Endothelial cell of hepatic sinusoid (primary cell): ENCODE measurements at regions not wholly inside any gene's neighbourhood (a gene's known extent, or its start where the extent isn't known, plus 50 kb on each side); places are given as distances from the start of the nearest gene placed in this dataset.

Experiments used
- in situ Hi-C: cut with HindIII; loops from 2 replicates; pipeline ENCODE4 v1.10.0; 2017; ENCODE audit warnings: low sequenced_read_pairs

DNA sequence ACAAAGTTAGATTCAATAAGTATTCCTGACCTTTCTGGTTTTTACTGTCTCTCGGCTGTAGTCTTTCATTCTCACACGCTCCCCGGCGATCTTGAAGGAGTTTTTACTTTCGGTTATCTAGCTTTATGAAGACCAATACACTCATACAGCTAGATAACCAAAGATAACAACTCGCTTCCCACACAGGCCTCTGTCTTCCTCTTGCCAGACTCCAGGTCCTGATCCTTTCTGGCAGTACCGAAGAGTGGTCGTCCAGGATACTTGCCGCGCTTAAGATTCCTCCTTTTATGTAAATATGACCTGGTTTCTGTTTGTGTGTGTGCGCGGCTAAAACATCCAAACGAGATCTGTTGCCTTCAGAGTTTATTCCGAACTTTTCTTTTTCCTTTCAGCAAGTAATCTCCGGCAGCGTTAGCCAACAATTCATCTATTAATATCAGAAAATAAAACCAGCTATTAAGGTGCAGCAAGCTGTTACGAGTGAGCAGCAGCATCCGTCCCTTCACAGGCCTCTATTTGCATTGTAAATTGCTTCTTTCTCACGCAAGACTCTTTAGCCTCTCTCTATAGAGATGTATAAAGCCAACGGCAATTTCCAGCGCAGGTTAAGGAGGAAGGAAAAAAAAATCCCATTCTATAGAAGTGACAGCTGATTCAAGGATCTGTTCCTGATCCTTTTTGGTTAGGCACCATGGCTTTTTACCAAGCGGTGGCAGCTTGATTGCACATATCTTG, 216.1 kb downstream of the MEF2C start:
- in situ Hi-C loops, result no loop called here

DNA sequence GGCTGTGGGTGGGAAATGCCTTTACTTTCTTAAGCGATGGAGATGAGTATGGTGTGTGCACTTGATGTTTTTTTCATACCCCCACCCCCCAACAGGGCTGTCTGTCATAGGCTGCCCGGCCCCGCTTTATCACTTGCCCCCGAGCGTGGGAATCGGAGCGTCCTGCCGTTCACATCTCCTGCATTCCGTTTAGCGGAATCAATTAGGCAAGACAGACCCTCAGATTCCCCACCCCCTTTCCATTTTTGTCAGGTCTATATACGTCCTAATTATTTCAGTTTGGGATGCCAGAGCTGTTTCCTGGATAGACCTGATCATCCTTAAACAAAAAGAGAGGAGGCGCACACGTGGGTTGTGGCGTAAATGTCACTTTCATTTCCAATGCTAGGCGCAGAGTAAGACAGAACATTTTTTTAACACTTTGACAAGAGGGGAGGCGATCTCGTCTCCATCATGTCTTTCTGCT, 217.2 kb downstream of the MEF2C start:
- in situ Hi-C loops, result no loop called here

DNA sequence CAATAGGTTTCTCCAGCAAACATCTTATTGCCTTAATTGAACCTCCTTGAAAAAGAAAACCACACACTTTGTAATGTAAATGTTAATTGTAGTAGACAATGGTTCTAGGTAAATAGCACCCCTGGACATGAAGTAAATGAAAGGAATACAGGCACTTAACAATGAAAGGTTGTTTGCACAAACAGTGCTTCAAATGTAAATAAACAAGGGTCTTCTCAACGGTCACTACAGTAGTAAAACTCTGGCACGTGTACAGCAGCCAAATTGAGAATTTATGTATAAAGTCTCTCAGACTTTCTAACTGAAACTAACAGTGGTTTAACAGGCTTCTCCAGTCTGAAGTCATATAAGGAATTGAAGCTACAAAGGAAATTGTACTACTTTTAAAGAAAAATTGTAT, 218.3 kb downstream of the MEF2C start:
- in situ Hi-C loops, result no loop called here

DNA sequence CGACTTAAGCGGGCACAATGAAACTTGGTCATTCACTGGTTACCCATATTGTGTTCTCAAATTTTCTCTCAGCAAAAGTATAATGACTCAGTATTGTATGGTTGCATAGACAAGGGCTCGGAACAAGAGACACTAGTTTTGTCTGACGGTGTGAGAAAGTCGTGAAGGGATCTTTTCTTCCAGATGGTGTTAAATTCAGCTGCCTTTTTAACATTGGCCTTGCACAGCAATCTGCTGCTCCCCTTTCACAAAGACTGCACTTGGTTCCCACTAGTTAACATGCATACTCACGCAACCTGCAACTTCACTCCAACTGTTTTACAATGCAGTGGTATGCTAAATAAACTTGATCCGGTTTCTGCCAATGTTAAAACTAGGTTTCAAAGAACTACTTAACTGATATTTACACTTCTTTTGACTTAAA, 219.2 kb downstream of the MEF2C start:
- in situ Hi-C loops, result no loop called here

DNA sequence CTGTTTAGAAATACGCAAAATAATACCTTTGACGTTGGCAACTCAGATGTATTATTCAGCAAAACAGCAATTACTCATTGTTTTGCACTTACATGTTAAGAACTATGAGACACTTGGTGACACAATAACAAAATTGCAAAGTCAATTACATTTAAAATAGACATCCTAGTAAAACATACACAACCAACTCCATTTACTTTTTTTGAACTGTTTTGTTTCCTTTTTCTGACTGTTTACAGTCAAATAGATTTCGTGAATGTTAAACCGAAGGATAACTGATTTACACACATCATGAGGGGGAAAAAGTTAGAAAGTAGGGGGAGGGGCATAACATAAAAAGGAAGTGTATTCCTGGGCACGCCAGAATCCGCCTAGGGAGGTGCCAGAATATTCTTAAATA, 220.1 kb downstream of the MEF2C start:
- in situ Hi-C loops, result no loop called here

DNA sequence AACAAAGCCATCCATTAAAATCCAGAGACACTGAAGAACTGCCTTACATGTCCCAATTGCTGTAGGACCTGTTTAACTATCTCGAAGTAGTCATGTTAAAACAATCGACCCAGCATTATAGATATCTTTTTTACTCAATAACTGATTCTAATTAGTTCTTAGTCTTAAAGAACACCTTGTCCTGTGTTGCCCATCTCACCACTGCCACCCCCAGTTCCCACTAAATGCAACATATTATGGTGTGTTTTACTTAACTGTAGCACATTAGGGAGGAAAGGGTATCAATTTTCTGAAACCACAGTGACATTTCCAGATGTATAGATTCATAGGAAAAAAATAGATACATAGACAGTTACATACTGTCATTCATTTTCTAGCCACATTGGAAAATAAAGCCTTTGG, 221.2 kb downstream of the MEF2C start:
- in situ Hi-C loops, result no loop called here

DNA sequence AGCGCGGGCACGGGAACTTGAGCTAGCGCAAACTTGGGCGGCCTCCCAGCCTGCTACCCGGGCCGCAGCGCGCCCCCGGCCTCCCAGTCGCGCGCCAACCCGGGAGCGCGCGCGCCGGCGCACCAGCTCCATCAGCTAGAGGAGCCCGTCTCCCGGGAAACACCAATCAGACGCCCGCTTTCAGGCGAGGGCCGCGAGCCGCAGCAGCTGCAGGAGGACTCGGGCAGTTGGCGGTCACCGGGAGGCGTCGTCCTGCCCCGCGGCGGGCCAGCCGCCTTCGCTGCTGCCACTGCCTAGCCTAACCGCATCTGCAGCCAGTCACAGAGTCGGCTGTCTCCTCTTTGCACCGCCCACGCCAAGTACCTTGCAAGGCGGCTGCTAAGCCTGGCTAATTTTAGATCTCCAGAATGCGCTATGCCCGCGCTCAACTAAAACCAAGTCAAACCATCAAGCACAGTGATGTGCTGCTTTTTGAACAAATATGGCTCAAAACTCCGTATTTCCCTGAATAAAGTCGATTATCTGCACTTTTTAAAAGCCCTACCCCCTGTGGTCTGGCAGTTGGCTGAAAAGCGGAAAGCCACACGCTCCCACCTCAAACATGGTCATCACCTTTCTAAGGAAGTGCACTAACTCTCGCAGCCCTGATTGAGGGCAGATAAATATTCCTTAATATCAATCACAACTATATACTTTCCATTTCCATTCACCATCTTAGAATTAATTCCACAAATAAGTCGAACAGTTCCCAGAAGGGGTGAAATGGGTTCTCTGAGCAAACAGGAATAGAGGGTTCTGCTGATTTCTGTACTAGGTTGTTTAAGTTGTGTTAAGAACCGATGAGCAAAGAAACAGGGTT, 221.8 kb downstream of the MEF2C start:
- in situ Hi-C loops, result no loop called here

DNA sequence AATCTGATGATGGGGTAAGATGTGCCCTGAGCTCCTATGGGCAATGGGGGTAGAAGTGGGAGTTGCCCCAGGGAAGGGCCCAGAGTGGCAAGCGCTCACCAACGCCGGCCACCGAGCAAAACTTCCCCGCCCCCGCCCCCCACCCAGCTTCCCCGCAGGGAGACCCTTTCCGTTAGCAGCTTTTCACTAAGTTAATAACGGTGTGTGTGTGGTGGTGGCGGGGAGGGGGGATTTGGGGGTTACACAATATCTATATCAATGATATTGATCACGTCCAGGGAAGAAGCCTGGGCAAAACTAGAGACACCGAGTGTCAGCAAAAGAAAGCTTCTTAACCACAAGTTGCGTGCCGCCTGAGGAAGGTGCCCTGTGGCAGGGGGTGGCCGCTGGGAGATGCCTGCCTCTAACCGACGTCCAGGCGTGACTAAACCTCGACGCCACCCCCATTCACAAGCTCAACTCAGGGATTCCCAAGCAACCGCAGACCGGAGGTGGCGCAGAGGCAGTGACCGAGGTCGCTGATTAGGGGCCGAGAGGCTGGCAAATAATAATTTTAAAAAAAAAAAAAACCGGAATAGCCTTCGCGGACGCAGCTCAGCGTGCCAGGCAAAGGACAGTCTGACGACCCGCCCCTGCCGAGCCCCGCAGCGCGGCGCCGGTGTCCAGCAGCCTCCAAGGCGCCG, 222.6 kb downstream of the MEF2C start:
- in situ Hi-C loops, result no loop called here

DNA sequence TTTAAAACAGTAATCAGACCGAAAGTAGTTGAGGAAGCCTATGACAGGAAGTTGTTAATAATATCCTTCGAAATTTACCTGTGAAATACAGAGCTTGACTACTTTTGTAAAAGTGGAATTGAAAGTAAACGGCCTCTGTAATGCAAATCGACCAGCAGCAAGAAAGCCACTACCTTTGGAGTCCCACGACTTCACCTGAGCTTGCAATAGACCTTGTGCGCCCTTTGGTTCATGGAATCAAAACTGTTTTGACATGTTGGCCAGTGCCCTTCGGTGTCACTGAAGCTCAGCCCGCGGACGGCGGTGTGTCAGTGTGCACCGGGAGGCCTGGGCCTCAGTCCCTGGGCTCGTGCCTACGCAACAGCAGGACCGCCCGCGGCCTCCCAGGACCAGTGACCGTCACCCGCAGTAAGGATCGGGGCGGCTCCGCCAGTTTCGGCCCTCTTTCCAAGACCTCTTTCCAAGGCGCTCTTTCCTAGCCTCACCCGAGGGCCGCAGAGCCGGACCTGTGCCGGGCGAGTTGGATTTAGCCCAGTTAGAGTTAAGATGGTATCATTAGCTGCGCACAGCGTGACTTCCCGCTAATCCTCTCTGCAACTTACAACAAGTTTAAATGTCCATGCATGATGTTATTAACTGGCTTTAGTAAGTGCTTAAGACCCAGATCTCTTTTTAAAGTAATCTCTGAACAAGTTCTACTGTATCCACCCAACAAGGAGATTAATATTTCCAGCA, 223.3 kb downstream of the MEF2C start:
- in situ Hi-C loops, result no loop called here

DNA sequence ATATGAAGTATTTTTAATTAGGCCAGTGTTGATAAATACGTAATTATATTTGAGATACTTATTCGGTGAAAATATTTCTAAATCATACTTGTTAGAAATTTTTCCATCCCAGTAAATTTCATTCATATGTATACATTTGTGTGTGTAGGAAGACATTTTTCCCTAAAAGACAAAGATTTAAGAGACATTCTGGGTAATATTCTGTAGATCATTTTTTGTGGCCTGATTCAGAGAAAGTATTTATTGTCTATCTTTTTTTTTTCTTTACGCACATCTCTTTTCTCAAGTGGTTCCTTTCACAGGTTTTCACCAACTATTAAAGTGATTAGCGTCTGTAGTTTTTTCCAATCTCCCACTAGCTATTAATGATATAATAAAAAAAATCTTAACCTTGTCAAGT, 224.1 kb downstream of the MEF2C start:
- in situ Hi-C loops, result no loop called here

DNA sequence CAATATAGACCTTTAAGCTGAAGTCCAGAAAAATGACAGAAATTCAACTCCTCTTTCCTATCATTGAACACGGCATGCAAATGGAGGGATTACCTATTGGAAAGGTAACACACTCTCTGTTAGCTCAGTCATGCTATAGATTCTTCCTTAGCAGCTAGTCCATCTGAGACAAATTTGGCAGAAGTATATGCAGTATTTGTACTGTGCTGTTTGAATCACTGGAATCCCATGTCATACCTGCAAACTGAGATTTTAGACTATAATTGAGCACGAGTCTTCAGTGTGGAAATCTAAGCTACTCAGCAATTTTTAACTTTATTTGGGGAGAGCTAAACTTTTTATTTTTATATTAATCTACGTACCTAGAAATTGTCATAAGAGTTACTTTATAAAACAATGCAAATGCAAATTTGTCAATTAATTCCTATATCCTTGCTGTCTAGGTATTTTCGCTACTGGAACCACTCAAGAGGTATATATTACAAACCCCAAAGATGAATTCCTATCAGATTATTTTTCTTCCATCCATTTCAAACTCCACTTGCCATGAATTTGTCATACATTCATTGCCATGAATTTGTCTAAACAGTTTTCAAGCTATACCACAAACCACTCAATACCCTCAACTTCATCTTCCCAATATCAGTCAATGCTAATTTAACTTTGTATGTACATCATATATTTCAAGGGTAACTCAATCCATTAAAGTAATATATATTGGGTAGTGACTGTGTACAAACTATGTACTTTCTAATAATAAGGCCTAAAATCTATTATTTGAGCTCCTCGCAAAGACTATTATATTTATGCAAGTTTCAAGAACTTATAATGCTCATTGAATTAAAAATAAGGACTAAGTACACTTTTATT, 224.8 kb downstream of the MEF2C start:
- in situ Hi-C loops, result no loop called here

DNA sequence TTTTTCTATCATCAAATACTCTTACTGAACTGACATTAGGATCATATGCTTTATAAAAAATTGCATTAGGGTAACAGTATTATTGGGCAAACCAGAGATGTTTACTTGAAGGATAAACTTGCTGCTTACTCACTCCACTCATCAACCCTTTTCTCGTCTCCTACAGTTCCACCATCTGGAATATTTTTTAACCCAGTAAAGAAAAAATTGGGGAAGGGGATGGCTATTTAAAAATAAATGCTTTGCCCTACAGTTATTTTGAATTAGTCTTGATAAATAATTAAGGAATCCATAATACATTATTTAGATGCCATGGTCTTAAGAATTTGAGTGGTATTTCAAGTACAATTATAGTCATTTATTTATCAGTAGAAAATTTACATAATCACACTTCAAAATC, 225.8 kb downstream of the MEF2C start:
- in situ Hi-C loops, result no loop called here

DNA sequence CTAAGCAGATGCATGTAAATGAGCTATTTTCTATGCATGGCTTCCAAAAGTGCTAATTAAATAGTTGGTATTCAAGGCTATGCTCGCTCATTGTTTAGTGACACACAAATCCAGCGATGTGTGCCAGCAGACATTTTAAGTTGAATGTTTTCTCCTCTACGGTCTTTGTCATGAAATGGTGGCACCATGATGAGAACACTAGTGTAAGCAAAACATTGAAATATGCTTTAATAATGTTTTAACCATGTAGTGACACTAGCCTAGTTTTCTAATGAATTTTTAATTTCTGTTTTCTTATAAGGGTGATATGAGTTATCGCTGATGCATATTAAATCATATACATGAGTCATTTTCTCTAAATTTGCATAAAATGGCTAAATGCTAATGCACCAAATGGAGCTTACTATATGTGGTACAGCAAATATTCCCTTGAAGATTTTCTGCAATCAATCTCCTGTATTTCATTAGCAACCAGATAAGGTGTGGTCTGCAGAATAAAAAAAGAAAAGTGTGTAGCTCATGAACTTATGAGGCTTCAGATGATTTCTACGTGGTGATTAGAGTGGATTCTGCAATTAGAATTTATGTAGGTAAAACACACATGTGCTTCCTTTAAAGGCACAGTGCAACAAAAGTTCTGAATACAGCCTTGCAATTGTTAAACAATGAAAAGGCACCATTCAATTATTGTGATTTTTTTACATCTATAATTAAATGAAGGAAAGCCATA, 226.6 kb downstream of the MEF2C start:
- in situ Hi-C loops, result no loop called here

DNA sequence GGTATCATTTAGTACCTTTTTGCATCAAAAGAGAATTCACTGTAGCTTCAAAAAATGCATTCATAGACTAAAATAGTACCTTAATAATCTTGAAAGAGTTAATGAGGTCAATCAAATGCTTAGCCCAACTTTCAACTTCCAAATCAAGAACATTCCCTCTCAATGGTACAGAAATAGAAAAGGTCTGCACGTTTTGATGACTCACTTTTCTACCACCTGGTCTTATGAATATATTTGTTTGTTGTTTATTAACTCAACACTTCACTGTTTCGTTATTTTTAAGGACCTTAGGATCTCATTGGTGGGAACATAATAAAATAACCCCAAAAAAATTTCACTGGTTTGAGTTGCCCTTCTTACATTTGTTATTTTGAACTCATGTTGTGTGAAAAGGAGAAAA, 229.5 kb downstream of the MEF2C start:
- in situ Hi-C loops, result no loop called here

DNA sequence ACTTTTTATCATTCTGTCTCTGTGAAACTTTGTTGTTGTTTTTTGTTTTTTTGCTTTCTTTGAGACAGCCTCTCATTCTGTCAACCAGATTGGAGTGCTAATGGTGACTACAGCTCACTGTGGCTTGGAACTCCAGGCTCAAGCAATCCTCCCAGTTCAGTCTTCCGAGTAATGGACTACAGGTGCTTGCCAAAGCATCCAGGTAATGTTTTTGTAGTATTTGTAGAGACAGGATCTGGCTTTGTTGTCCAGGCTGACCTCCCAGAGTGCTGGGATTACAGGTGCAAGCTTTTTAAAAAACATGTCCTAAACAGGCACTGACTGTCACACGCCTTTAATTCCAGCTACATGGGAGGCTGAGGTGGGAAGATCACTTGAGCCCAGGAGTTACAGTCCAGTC, 235.1 kb downstream of the MEF2C start:
- in situ Hi-C loops, result no loop called here

DNA sequence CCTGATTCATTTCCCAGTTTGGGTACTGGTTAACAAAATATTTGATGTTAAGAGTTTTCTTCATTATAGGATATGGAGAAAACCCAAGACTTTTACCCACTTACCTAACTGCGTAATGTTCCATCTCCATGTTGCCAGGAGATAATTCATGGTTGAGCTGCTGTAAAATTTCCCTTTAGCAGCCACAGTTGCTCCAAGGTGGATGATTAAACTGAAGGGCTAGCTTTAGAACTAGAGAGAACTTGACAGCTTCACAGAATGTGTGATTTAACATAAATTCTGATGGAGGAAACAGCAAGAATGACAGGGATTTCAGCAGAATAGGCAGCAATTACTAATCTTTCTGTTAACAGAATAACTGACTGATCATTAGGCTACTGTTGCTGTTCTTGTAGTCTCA, 236.1 kb downstream of the MEF2C start:
- in situ Hi-C loops, result no loop called here

DNA sequence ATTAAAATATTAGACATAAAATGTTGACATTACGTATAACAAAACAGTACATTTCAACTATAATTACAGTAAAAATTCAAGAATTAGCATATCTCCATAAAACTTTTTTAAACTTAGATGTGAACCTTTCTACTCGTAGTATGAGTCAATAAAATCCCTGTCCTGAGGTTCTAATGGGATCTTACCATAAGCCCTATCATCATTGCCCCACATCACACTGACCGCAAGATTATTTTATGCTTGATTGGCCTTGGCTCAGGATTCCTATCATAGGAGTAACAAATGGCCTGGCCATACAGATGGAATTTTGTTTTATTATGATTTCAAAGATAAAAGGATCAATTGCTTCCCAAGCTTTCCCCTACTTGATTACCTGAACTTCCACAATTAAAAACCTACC, 238.3 kb downstream of the MEF2C start:
- in situ Hi-C loops, result no loop called here

DNA sequence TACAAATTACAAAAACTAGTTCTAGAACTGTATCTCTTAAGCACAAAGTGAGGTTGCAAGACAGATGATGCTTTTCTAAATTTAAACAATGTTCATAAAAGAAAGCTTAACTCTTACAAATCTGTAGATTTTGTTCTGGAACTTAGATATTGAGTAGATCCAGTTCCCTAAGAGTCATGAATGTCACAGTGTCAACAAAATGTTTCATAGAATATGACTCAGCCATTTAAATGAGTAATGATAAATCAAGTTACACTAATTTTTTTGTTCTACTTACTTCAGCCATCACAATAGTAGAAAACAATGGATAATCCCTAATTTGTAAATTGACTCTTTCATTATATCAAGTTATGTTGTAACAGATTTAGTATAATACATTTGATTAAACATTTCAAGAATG, 239.7 kb downstream of the MEF2C start:
- in situ Hi-C loops, result no loop called here

DNA sequence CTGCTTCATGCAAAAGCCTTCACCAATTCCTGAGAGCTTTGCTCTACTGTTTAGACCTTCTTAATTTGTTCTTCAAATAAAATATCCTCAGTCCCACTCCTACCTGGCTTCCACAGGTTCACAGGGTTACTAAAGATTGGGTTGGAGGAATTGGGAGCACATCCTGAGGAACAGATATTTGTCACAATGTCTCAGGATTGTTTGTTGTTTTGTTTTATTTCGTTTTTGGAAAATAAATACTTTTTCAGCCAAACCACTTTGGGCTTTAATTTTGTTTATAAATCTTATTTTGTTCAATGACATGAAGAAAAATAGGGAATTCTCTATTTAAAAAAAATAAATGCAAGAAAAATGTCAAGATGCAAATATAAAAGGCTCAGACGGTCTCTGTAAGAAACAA, 249.0 kb downstream of the MEF2C start:
- in situ Hi-C loops, result no loop called here
